ENCODE measurements at regions not wholly inside any gene's neighbourhood (a gene's known extent, or its start where the extent isn't known, plus 50 kb on each side); places are given as distances from the start of the nearest gene placed in this dataset.

GRCh38 chrX:139204898-139205667 is 325.5 kb upstream of the F9 start:
- Histone ChIP-seq H3K4me3 (peak overlapping the region; percentile 69), H3K9me3 (no peaks in the 10 kb centered on the region), H3K36me3 (ENCODE audit: insufficient read depth in 1 of 2, low read depth in 1 of 2) (no peaks in the 10 kb centered on the region), H3K27ac (peak overlapping the region; percentile 91), H3K27me3 (ENCODE audit: insufficient read depth in 3 of 3, low read length in 2 of 3) (peaks cover 0 to 7% (median 0%) of the 10 kb centered on the region in 3 donors), H3K4me1 (peaks cover 6% of the 10 kb centered on the region)
- no peak for TF ChIP-seq CTCF (IDR thresholded peaks at IDR 0.05)
- WGBS, 3 donors = 0 to 25% (median 0%) methylated on average over 18 to 58 of the region's 58 CpGs
- intact Hi-C loops (cut with DNase I) = no loop called here
- ATAC-seq (peak; percentile 81 to 87 (median 84)), DNase-seq (peak; percentile 58 to 84)

GRCh38 chrX:139204571-139204897 is 326.0 kb upstream of the F9 start:
- H3K4me1 ChIP-seq = peaks cover 7% of the 10 kb centered on the region
- WGBS, 3 donors = 2 to 30% (median 5%) methylated on average over 15 to 20 of the region's 20 CpGs
- H3K4me3 ChIP-seq = peak overlapping the region; percentile 69
- H3K9me3 ChIP-seq = no peaks in the 10 kb centered on the region
- peaks cover 0 to 11% (median 0%) of the 10 kb centered on the region in 3 donors for H3K27me3 ChIP-seq (ENCODE audit: insufficient read depth in 3 of 3, low read length in 2 of 3)
- no peak for DNase-seq
- intact Hi-C loops (cut with DNase I) = no loop called here
- peak overlapping the region; percentile 91 for H3K27ac ChIP-seq
- no peak for TF ChIP-seq CTCF (IDR thresholded peaks at IDR 0.05)
- H3K36me3 ChIP-seq (ENCODE audit: insufficient read depth in 1 of 2, low read depth in 1 of 2) = no peaks in the 10 kb centered on the region
- ATAC-seq = peak in 3 of 4 donors; percentile 0 to 9 (median 2)

- TF ChIP-seq CTCF (IDR thresholded peaks at IDR 0.05) = no peak
- H3K36me3 ChIP-seq (ENCODE audit: insufficient read depth in 1 of 2, low read depth in 1 of 2) = no peaks in the 10 kb centered on the region
- peak overlapping the region; percentile 69 for H3K4me3 ChIP-seq
- H3K27me3 ChIP-seq (ENCODE audit: insufficient read depth in 3 of 3, low read length in 2 of 3) = peaks cover 0 to 13% (median 0%) of the 10 kb centered on the region in 3 donors
- peaks cover 9% of the 10 kb centered on the region for H3K4me1 ChIP-seq
- no peaks in the 10 kb centered on the region for H3K9me3 ChIP-seq
- peak; percentile 29 to 50 (median 36) for ATAC-seq
- peak overlapping the region; percentile 91 for H3K27ac ChIP-seq
- intact Hi-C loops (cut with DNase I) = no loop called here
- 7 to 35% (median 18%) methylated on average over 17 to 94 of the region's 99 CpGs for WGBS, 3 donors
- DNase-seq = peak; percentile 21 to 58
Measured at GRCh38 chrX:139203651-139204570, 326.6 kb upstream of the F9 start.

GRCh38 chrX:139202742-139203420 is 327.7 kb upstream of the F9 start:
- TF ChIP-seq CTCF (IDR thresholded peaks at IDR 0.05) = no peak
- no peak for ATAC-seq

More at GRCh38 chrX:139202742-139203420, 327.7 kb upstream of the F9 start:
- peak overlapping the region; percentile 69 for H3K4me3 ChIP-seq
- H3K27ac ChIP-seq = peak overlapping the region; percentile 73
- WGBS, 3 donors = 30 to 52% (median 35%) methylated on average over 17 to 34 of the region's 34 CpGs
- intact Hi-C loops (cut with DNase I) = no loop called here
- DNase-seq = peak in 1 of 2 donors; percentile 46
- H3K4me1 ChIP-seq = peaks cover 9% of the 10 kb centered on the region
- H3K27me3 ChIP-seq (ENCODE audit: insufficient read depth in 3 of 3, low read length in 2 of 3) = peaks cover 0 to 13% (median 0%) of the 10 kb centered on the region in 3 donors
- H3K9me3 ChIP-seq = no peaks in the 10 kb centered on the region
- H3K36me3 ChIP-seq (ENCODE audit: insufficient read depth in 1 of 2, low read depth in 1 of 2) = no peaks in the 10 kb centered on the region

All from psoas muscle (tissue), 7 donors.